ENCODE measurements at regions not wholly inside any gene's neighbourhood (a gene's known extent, or its start where the extent isn't known, plus 50 kb on each side); places are given as distances from the start of the nearest gene placed in this dataset.

- Histone ChIP-seq H3K79me2 (ENCODE audit: control insufficient read depth in 1 of 2, insufficient read depth in 2 of 2, low read length in 2 of 2) (no peaks in the 10 kb centered on the region), H4K5ac (ENCODE audit: insufficient read length, low read depth, low read length) (no peak overlapping the region), H3K79me1 (ENCODE audit: low read depth, low read length) (no peaks in the 10 kb centered on the region), H3K9ac (replicated peaks in 1 of 4; ENCODE audit: extremely low read depth in 1 of 4, low read depth in 3 of 4, low read length in 3 of 4) (no peak overlapping the region), H3K27ac (ENCODE audit: low read depth, low read length) (no peak overlapping the region), H2BK5ac (ENCODE audit: low read depth, low read length) (no peak overlapping the region), H2BK20ac (ENCODE audit: low read length) (no peak overlapping the region), H4K8ac (ENCODE audit: extremely low read depth, insufficient read depth, low read length) (no peak overlapping the region), H3K56ac (replicated peaks; ENCODE audit: insufficient read length, low read depth, low read length) (no peak overlapping the region), H2BK12ac (ENCODE audit: low read depth, low read length) (no peak overlapping the region), H4K20me1 (replicated peaks in 1 of 2; ENCODE audit: control insufficient read depth in 1 of 2, insufficient read depth in 2 of 2, low read length in 2 of 2) (no peaks in the 10 kb centered on the region), H3K4me1 (replicated peaks in 1 of 4; ENCODE audit: control insufficient read depth in 3 of 4, insufficient read depth in 4 of 4, low read length in 3 of 4) (no peaks in the 10 kb centered on the region), H2BK120ac (replicated peaks; ENCODE audit: low read depth, low read length) (no peak overlapping the region), H3K18ac (ENCODE audit: extremely low read depth, low read length) (no peak overlapping the region), H2AFZ (ENCODE audit: low read length) (no peak overlapping the region), H3K4me3 (ENCODE audit: extremely low read depth in 1 of 4, insufficient read depth in 2 of 4, low read depth in 3 of 4, low read length in 4 of 4) (no peak overlapping the region), H3K9me3 (ENCODE audit: insufficient read depth in 2 of 2, low read depth in 1 of 2, low read length in 1 of 2) (no peaks in the 10 kb centered on the region), H4K91ac (replicated peaks; ENCODE audit: insufficient read length, low read length) (no peak overlapping the region), H3K23me2 (ENCODE audit: low read depth, low read length) (no peaks in the 10 kb centered on the region; the same call in 1 of the 2 replicates), H2AK5ac (ENCODE audit: low read depth, low read length) (no peak overlapping the region), H2BK15ac (ENCODE audit: low read length) (no peak overlapping the region), H3K4me2 (ENCODE audit: insufficient read depth in 1 of 2, low read depth in 2 of 2, low read length in 2 of 2) (no peak overlapping the region), H3K36me3 (ENCODE audit: control insufficient read depth in 2 of 4, insufficient read depth in 4 of 4, low read length in 3 of 4) (no peaks in the 10 kb centered on the region), H3K4ac (replicated peaks; ENCODE audit: insufficient read length, low read depth, low read length) (no peak overlapping the region), H3K14ac (ENCODE audit: insufficient read length) (no peak overlapping the region), H3K23ac (ENCODE audit: insufficient read length) (no peak overlapping the region), H3K27me3 (replicated peaks in 1 of 4; ENCODE audit: control insufficient read depth in 3 of 4, extremely low read depth in 1 of 4, insufficient read depth in 3 of 4, low read length in 3 of 4) (no peaks in the 10 kb centered on the region)
- POLR2A ChIA-PET (ENCODE audit: partially characterized antibody), result no interaction called here
- 94% methylated on average over 3 of the region's 3 CpGs; no CpG with 5 or more reads in 1 of the 2 experiments for WGBS, 2 experiments (ENCODE audit: extremely low coverage in 1 of 2, insufficient coverage in 1 of 2, insufficient read length in 1 of 2, insufficient replicate concordance in 2 of 2, low coverage in 1 of 2, low lambda C conversion rate in 2 of 2, missing lambda C conversion rate in 1 of 2)
- CTCF ChIA-PET (ENCODE audit: partially characterized antibody), result interaction anchor here (0.7 to 1.9 kb wide), 3 partner anchors 10 to 114 kb away, joined by 3 to 6 read pairs (median 4); no protein-coding TSS in a partner anchor
- FAIRE-seq, result no peak
- no peak for TF ChIP-seq SP4 (IDR thresholded peaks at IDR 0.05; ENCODE audit: low read length)
- no peak for TF ChIP-seq SIX5 (IDR thresholded peaks at IDR 0.05; ENCODE audit: low read depth, low read length)
- TF ChIP-seq, protein P1, sequence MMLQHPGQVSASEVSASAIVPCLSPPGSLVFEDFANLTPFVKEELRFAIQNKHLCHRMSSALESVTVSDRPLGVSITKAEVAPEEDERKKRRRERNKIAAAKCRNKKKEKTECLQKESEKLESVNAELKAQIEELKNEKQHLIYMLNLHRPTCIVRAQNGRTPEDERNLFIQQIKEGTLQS (IDR thresholded peaks at IDR 0.05; ENCODE audit: insufficient read depth, low read depth, low read length), result no peak
- DNase-seq (ENCODE audit: low read depth in 1 of 2, low spot score in 2 of 2), result no peak
Measured at GRCh38 chr20:6651561-6651960, 115.9 kb upstream of the BMP2 start.
